Retinal pigment epithelial cell (primary cell): ENCODE measurements at regions not wholly inside any gene's neighbourhood (a gene's known extent, or its start where the extent isn't known, plus 50 kb on each side); places are given as distances from the start of the nearest gene placed in this dataset.
"Not testable (repeated sequence)": the region's sequence is repeated elsewhere in the genome, so short reads cannot be mapped to it uniquely, and the experiment has no call there.

ENCODE experiments used
- DNase-seq: peaks from one replicate; pipeline ENCODE4 v3.0.0-alpha.2; 2010; ENCODE audit warnings: low read depth
- H3K4me3 ChIP-seq: 2 replicates; pipeline ENCODE4 v1.5.1; 2011; ENCODE audit warnings: mild to moderate bottlenecking, low read length, control low read depth, moderate library complexity
- CTCF ChIP-seq: conservative IDR thresholded peaks from 2 replicates; pipeline ENCODE4 v1.5.1; 2011; ENCODE audit warnings: low read depth, low read length, control low read depth, inconsistent platforms

GRCh38 chr15:20652914-20653313 lies 111.3 kb upstream of the GOLGA6L6 start:
- H3K4me3 ChIP-seq, result no peak overlapping the region
- TF ChIP-seq CTCF, result no peak
- no peak for DNase-seq

GRCh38 chr15:20648402-20648975 lies 106.9 kb upstream of the GOLGA6L6 start:
- not testable (repeated sequence) for H3K4me3 ChIP-seq, DNase-seq

- DNase-seq, result no peak
- no peak overlapping the region for H3K4me3 ChIP-seq
- no peak for TF ChIP-seq CTCF
Measured at GRCh38 chr15:20646529-20647142, 105.0 kb upstream of the GOLGA6L6 start.

- H3K4me3 ChIP-seq, result no peak overlapping the region
- TF ChIP-seq CTCF, result no peak
- no peak for DNase-seq
Measured at GRCh38 chr15:20645956-20646355, 104.4 kb upstream of the GOLGA6L6 start.

- no peak for DNase-seq
- TF ChIP-seq CTCF, result no peak
- no peak overlapping the region for H3K4me3 ChIP-seq
Measured at GRCh38 chr15:20644896-20645295, 103.3 kb upstream of the GOLGA6L6 start.

- no peak for DNase-seq
- TF ChIP-seq CTCF, result no peak
- H3K4me3 ChIP-seq, result no peak overlapping the region
Measured at GRCh38 chr15:20643829-20644425, 102.3 kb upstream of the GOLGA6L6 start.

- no peak overlapping the region for H3K4me3 ChIP-seq
- no peak for DNase-seq
- no peak for TF ChIP-seq CTCF
Measured at GRCh38 chr15:20643024-20643770, 101.6 kb upstream of the GOLGA6L6 start.
